ENCODE measurements at regions not wholly inside any gene's neighbourhood (a gene's known extent, or its start where the extent isn't known, plus 50 kb on each side); places are given as distances from the start of the nearest gene placed in this dataset.

DNA sequence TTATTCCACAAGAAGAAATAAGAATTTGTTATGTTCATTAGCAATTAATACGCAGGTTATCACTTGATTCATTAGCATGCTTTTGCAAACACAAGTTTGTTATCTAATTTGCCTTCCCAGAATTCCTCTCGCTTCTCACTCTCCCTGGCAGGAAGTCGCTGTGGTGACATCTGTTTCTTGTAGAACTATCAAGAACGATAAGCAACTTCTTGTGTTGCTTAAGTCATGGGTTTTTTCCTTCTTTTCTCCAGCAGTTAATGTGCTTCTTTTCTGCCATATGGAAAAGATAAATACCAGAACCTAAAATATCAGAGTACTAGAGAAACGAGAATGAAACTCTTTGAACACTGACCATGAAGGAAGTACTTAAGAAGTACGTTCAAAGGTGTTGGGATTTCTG is 99.8 kb upstream of the CHMP2B start:
- ChIA-PET POLR2A (no interaction called here), CTCF (ENCODE audit: low intra/inter-chr PET ratio) (no interaction called here)
- DNase-seq (ENCODE audit: extremely low read depth in 1 of 4, low spot score in 3 of 4) (no peak), FAIRE-seq (no peak), ATAC-seq (no peak)
- no peaks in the 10 kb centered on the region for H3K79me2 ChIP-seq (ENCODE audit: control insufficient read depth, insufficient read depth, low read length)
- no peaks in the 10 kb centered on the region for H3K36me3 ChIP-seq (ENCODE audit: control insufficient read depth, insufficient read depth, low read length)
- TF ChIP-seq SPI1 (IDR thresholded peaks at IDR 0.05; ENCODE audit: borderline replicate concordance, low read depth, low read length): no peak
- no peak for TF ChIP-seq HMG20B (CRISPR knock-in tag; IDR thresholded peaks at IDR 0.05)
- TF ChIP-seq CREBBP (IDR thresholded peaks at IDR 0.05; ENCODE audit: low read depth, low read length): no peak
- no peak for TF ChIP-seq ARNT (IDR thresholded peaks at IDR 0.05)
- TF ChIP-seq CHD2 (IDR thresholded peaks at IDR 0.05; ENCODE audit: low read depth, low read length): no peak
- TF ChIP-seq TCF3 (CRISPR knock-in tag; IDR thresholded peaks at IDR 0.05): no peak
- no peak for TF ChIP-seq PHF20 (IDR thresholded peaks at IDR 0.05; ENCODE audit: partially characterized antibody)
- TF ChIP-seq, protein P1, sequence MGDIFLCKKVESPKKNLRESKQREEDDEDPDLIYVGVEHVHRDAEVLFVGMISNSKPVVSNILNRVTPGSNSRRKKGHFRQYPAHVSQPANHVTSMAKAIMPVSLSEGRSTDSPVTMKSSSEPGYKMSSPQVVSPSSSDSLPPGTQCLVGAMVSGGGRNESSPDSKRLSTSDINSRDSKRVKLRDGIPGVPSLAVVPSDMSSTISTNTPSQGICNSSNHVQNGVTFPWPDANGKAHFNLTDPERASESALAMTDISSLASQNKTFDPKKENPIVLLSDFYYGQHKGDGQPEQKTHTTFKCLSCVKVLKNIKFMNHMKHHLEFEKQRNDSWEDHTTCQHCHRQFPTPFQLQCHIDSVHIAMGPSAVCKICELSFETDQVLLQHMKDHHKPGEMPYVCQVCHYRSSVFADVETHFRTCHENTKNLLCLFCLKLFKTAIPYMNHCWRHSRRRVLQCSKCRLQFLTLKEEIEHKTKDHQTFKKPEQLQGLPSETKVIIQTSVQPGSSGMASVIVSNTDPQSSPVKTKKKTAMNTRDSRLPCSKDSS (IDR thresholded peaks at IDR 0.05; ENCODE audit: low read depth, partially characterized antibody): no peak
- TF ChIP-seq, protein P2, sequence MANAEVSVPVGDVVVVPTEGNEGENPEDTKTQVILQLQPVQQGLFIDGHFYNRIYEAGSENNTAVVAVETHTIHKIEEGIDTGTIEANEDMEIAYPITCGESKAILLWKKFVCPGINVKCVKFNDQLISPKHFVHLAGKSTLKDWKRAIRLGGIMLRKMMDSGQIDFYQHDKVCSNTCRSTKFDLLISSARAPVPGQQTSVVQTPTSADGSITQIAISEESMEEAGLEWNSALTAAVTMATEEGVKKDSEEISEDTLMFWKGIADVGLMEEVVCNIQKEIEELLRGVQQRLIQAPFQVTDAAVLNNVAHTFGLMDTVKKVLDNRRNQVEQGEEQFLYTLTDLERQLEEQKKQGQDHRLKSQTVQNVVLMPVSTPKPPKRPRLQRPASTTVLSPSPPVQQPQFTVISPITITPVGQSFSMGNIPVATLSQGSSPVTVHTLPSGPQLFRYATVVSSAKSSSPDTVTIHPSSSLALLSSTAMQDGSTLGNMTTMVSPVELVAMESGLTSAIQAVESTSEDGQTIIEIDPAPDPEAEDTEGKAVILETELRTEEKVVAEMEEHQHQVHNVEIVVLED (CRISPR knock-in tag; IDR thresholded peaks at IDR 0.05): no peak
- no peak for TF ChIP-seq POLR3A (IDR thresholded peaks at IDR 0.05; ENCODE audit: borderline replicate concordance, extremely low read depth, insufficient read depth, insufficient read length)
- TF ChIP-seq HNRNPH1 (optimal IDR thresholded peaks at IDR 0.05; ENCODE audit: low read depth, low read length): no peak
- TF ChIP-seq ZFP36 (IDR thresholded peaks at IDR 0.05; ENCODE audit: low read depth, low read length, partially characterized antibody): no peak
- H3K9me3 ChIP-seq (replicated peaks; ENCODE audit: control insufficient read depth, insufficient read depth, low read depth, low read length): no peaks in the 10 kb centered on the region
- H3K4me2 ChIP-seq (ENCODE audit: insufficient read depth, low read length): no peak overlapping the region
- no peaks in the 10 kb centered on the region for H4K20me1 ChIP-seq (replicated peaks; ENCODE audit: control insufficient read depth, insufficient read depth, low read length)
- no peak overlapping the region for H3K4me3 ChIP-seq
- no peaks in the 10 kb centered on the region for H3K4me1 ChIP-seq (replicated peaks in 1 of 2; ENCODE audit: control insufficient read depth in 2 of 2, insufficient read depth in 2 of 2, low read length in 2 of 2)
- H3K27me3 ChIP-seq (ENCODE audit: control insufficient read depth in 2 of 2, insufficient read depth in 2 of 2, low read length in 2 of 2): no peaks in the 10 kb centered on the region
- no peak overlapping the region for H3K27ac ChIP-seq (ENCODE audit: extremely low read depth, low read depth, low read length)
- WGBS (ENCODE audit: insufficient coverage, low coverage, missing lambda C conversion rate): 0% methylated on average over 6 of the region's 6 CpGs
- no TSS peak for BruUV-seq (replicated peaks)
- no peak overlapping the region for H3K9ac ChIP-seq (ENCODE audit: insufficient read depth in 1 of 2, low read depth in 2 of 2, low read length in 2 of 2)
- in situ Hi-C loops (cut with MboI): no loop called here
- H3K9me1 ChIP-seq (ENCODE audit: control insufficient read depth, insufficient read depth, low read length): no peaks in the 10 kb centered on the region
- intact Hi-C loops (cut with micrococcal nuclease): no loop called here
- no peak overlapping the region for H2AFZ ChIP-seq (ENCODE audit: low read depth, low read length)

All from K562 (cell line).